HepG2 (cell line): ENCODE measurements at regions not wholly inside any gene's neighbourhood (a gene's known extent, or its start where the extent isn't known, plus 50 kb on each side); places are given as distances from the start of the nearest gene placed in this dataset.

ENCODE experiments used
- ATAC-seq: fragments of 200-7000 bp; cut with Tn5 transposase; 3 replicates; pipeline ENCODE4 v1.9.1; 2020; ENCODE audit warnings: mild to moderate bottlenecking, moderate library complexity
- BruUV-seq: library from RNA; stranded (reverse); fragments of 400-500 nt; replicated peaks from 2 replicates; lab custom pipeline; 2021; lab: Mats Ljungman, UMichigan
- CTCF ChIA-PET: fragments of 300-600 bp; formaldehyde crosslinking; extraction: SDS; loops from one replicate; lab custom pipeline; 2021; ENCODE audit warnings: low total read pairs, inconsistent platforms, low intra/inter-chr PET ratio; lab: Yijun Ruan, JAX
- POLR2A ChIA-PET: fragments of 350-600 bp; sonication (Branson Sonifier 250); formaldehyde crosslinking; loops from one replicate; lab custom pipeline; 2020; ENCODE audit warnings: antibody characterized with exemption, inconsistent platforms; lab: Yijun Ruan, JAX
- DNase-seq: peaks from one replicate; pipeline ENCODE4 v3.0.0-alpha.2; 2015; ENCODE audit warnings: low spot score
- FAIRE-seq: peaks from 3 replicates; lab custom pipeline; 2011; peaks lifted over from hg19 to GRCh38; lab: Jason Lieb, UNC
- H2AFZ ChIP-seq: one replicate; pipeline ENCODE4 v1.6.1; 2011; ENCODE audit warnings: low read length, inconsistent platforms
- H3K27ac ChIP-seq: fragments of 300-600 bp; 3 replicates; pipeline ENCODE4 v1.8.0; 2011; ENCODE audit warnings: mixed run types, mild to moderate bottlenecking, mixed read lengths, low read length, inconsistent platforms; ENCODE audit not compliant: insufficient read depth; ENCODE audit errors: extremely low read length
- H3K27me3 ChIP-seq, 2 experiments: fragments of 200-600 bp in 1 of 2; 2 replicates in 1 of 2; 3 replicates in 1 of 2; pipeline versions ENCODE4 v1.6.0 to v1.8.0; 2011; ENCODE audit warnings: low read length in 2 of 2, mild to moderate bottlenecking in 2 of 2, moderate library complexity in 2 of 2, inconsistent platforms in 1 of 2; ENCODE audit not compliant: insufficient read depth in 2 of 2, control insufficient read depth in 1 of 2
- H3K36me3 ChIP-seq, 2 experiments: fragments of 200-600 bp in 1 of 2; replicated peaks in 1 of 2; 2 replicates in 1 of 2; 3 replicates in 1 of 2; pipeline versions ENCODE4 v1.5.1 to v1.8.0; 2011; ENCODE audit warnings: low read length in 2 of 2, inconsistent platforms in 1 of 2; ENCODE audit not compliant: insufficient read depth in 2 of 2, control insufficient read depth in 1 of 2
- H3K4me1 ChIP-seq: 2 replicates; pipeline ENCODE4 v1.5.1; 2012; ENCODE audit warnings: low read length, inconsistent platforms; ENCODE audit not compliant: insufficient read depth
- H3K4me2 ChIP-seq: 2 replicates; pipeline ENCODE4 v1.6.0; 2011; ENCODE audit warnings: low read depth, low read length, inconsistent platforms
- H3K4me3 ChIP-seq, 3 experiments: fragments of 200-600 bp in 1 of 3; sonication (generic), shearing (Covaris generic) in 1 of 3; replicated peaks in 1 of 3; 2 replicates each; pipeline ENCODE4 v1.5.1; 2011 to 2016; ENCODE audit warnings: low read length in 3 of 3, inconsistent platforms in 2 of 3, low read depth in 2 of 3, mild to moderate bottlenecking in 2 of 3, control low read depth in 1 of 3, mixed read lengths in 1 of 3; ENCODE audit not compliant: insufficient read depth in 1 of 3
- H3K79me2 ChIP-seq: one replicate; pipeline ENCODE4 v1.6.1; 2011; ENCODE audit warnings: low read length, inconsistent platforms; ENCODE audit not compliant: insufficient read depth
- H3K9ac ChIP-seq: 2 replicates; pipeline ENCODE4 v1.6.0; 2011; ENCODE audit warnings: mild to moderate bottlenecking, low read depth, low read length, inconsistent platforms; ENCODE audit not compliant: insufficient read depth
- H3K9me3 ChIP-seq: 2 replicates; pipeline ENCODE4 v1.5.1; 2012; ENCODE audit warnings: mild to moderate bottlenecking, low read length
- H4K20me1 ChIP-seq: 2 replicates; pipeline ENCODE4 v1.6.0; 2011; ENCODE audit warnings: inconsistent platforms, mild to moderate bottlenecking, low read length, moderate library complexity; ENCODE audit not compliant: insufficient read depth
- BRCA1 ChIP-seq: sonication (generic); formaldehyde crosslinking; IDR thresholded peaks from 2 replicates; pipeline ENCODE4 v1.4.0; 2020; ENCODE audit warnings: missing genetic modification reagents
- HNRNPL ChIP-seq: fragments of 200-400 bp; formaldehyde crosslinking; IDR thresholded peaks from 2 replicates; pipeline ENCODE4 v1.6.1; 2017; ENCODE audit warnings: mild to moderate bottlenecking, low read depth, low read length
- MLX ChIP-seq: IDR thresholded peaks from 2 replicates; pipeline ENCODE4 v1.6.1; 2016
- RARA ChIP-seq: IDR thresholded peaks from 2 replicates; pipeline ENCODE4 v1.6.1; 2016; ENCODE audit warnings: missing genetic modification reagents, missing compliant biosample characterization
- SUZ12 ChIP-seq: fragments of 150-350 bp; IDR thresholded peaks from 2 replicates; pipeline ENCODE4 v1.6.1; 2014; ENCODE audit warnings: low read depth, low read length
- ZBTB38 ChIP-seq: sonication (generic); formaldehyde crosslinking; IDR thresholded peaks from 2 replicates; pipeline ENCODE4 v1.5.1; 2020; ENCODE audit warnings: mild to moderate bottlenecking, missing genetic modification reagents
- ZFX ChIP-seq: sonication (generic); formaldehyde crosslinking; IDR thresholded peaks from 2 replicates; pipeline ENCODE4 v1.4.0; 2020; ENCODE audit warnings: mild to moderate bottlenecking, low read depth, missing genetic modification reagents, moderate library complexity
- ZNF17 ChIP-seq: sonication (generic); formaldehyde crosslinking; IDR thresholded peaks from 2 replicates; pipeline ENCODE4 v1.5.0; 2020; ENCODE audit warnings: mild to moderate bottlenecking, missing genetic modification reagents
- ZNF205 ChIP-seq: IDR thresholded peaks from 2 replicates; pipeline ENCODE4 v1.6.1; 2018; ENCODE audit warnings: missing biosample characterization, missing genetic modification reagents
- ZNF260 ChIP-seq: sonication (generic); formaldehyde crosslinking; IDR thresholded peaks from 2 replicates; pipeline ENCODE4 v1.4.0; 2020; ENCODE audit warnings: missing genetic modification reagents, low read depth, mild to moderate bottlenecking, borderline replicate concordance
- ZNF546 ChIP-seq: sonication (generic); formaldehyde crosslinking; conservative IDR thresholded peaks from 2 replicates; pipeline ENCODE4 v1.8.1; 2023; ENCODE audit warnings: mild to moderate bottlenecking, missing genetic modification reagents
- ZSCAN21 ChIP-seq: sonication (generic); formaldehyde crosslinking; IDR thresholded peaks from 2 replicates; pipeline ENCODE4 v1.8.0; 2022; ENCODE audit warnings: mild to moderate bottlenecking, missing genetic modification reagents, moderate library complexity, borderline replicate concordance
- WGBS: methylation state at CpG from one replicate; pipeline ENCODE4 v1.1.6; 2017; ENCODE audit warnings: low lambda C conversion rate; 5-methylcytosine and 5-hydroxymethylcytosine counted together
- in situ Hi-C: cut with HindIII; loops from 2 replicates; pipeline ENCODE4 v1.10.0; 2017; ENCODE audit warnings: low pct_unique_long_range_greater_than_20kb; ENCODE audit not compliant: extremely low pct_ligation_motif_present
- intact Hi-C: fragments of 100-400 bp; cut with micrococcal nuclease; formaldehyde crosslinking; loops from one replicate; pipeline ENCODE4 v1.10.0; 2022; ENCODE audit not compliant: unreplicated experiment
- TF ChIP-seq, protein P1 (sequence below): sonication (generic); formaldehyde crosslinking; IDR thresholded peaks from 2 replicates; pipeline ENCODE4 v1.8.0; 2023; ENCODE audit warnings: mild to moderate bottlenecking, missing genetic modification reagents
- TF ChIP-seq, protein P2 (sequence below): sonication (generic); formaldehyde crosslinking; conservative IDR thresholded peaks from 2 replicates; pipeline ENCODE4 v1.8.0; 2022; ENCODE audit warnings: low read depth, missing genetic modification reagents
- TF ChIP-seq, protein P3 (sequence below): sonication (generic); formaldehyde crosslinking; IDR thresholded peaks from 2 replicates; pipeline ENCODE4 v1.5.1; 2020; ENCODE audit warnings: mild to moderate bottlenecking, missing genetic modification reagents, moderate library complexity

DNA sequence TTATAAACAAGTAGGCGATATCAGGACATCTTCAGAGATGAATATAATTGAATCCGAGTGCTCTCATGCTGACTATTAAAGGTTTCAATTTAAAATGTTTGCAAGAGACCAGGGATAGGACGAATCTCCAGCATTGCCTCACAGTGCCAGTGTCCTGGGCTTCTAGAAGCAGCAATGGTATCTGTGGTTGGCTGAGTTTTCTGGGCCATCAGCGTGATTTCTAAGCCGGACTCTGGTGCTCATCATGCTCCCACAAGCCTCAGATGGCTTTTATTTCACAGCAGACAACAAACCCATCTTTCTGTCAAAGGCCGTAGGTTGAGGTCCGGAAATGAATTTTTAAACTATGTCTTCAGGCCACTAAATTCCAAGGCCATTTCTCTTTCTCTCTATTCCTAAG is 187.7 kb downstream of the FOXO1 start (continued):
- TF ChIP-seq SUZ12 = no peak
- TF ChIP-seq, protein P1, sequence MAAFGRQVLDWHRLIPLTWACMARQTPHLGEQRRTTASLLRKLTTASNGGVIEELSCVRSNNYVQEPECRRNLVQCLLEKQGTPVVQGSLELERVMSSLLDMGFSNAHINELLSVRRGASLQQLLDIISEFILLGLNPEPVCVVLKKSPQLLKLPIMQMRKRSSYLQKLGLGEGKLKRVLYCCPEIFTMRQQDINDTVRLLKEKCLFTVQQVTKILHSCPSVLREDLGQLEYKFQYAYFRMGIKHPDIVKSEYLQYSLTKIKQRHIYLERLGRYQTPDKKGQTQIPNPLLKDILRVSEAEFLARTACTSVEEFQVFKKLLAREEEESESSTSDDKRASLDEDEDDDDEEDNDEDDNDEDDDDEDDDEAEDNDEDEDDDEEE (CRISPR knock-in tag) = no peak
- TF ChIP-seq BRCA1 (CRISPR knock-in tag) = no peak
- no peak for TF ChIP-seq ZSCAN21 (CRISPR knock-in tag)
- no peak for TF ChIP-seq ZNF205 (CRISPR knock-in tag)
- TF ChIP-seq RARA = no peak
- TF ChIP-seq HNRNPL = no peak

DNA sequence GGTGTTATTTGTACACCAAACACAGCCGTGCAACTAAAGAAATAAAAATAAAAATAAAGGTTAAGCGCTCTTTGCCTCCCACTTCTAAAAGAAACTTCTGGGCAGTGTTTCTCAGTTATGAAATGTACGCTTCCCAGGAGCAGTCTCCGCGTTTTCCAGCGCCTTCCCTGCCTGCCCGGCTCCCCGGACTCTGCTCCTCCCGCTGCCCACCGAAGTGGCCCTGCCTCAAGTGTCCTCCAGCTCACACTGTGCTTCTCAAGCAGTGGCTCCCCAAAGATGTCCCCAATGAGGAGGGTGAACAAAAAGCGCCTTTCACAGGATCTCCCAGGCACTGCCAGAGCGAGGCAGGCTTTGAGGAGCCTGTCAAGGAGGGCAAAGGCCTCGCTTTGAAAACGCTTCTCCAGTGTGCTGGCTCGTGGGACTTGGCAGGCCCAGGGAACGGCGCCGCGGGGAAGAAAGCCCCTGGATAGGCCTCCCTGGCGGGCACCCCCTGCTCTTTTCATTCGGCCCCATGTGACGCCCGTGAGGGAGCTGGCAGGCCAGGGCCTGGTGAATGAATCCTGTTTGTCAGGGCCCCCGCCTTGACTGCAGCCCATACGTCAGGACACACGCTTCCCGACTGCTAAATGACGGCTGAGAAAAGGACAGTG is 187.1 kb downstream of the FOXO1 start:
- H3K27ac ChIP-seq = peak overlapping the region; percentile 49
- CTCF ChIA-PET = no interaction called here
- POLR2A ChIA-PET = no interaction called here
- TF ChIP-seq ZFX = peak; percentile 8; the same call in 1 of the 2 replicates
- TF ChIP-seq ZNF17 = no peak
- TF ChIP-seq ZNF546 (CRISPR knock-in tag) = no peak
- no peak for TF ChIP-seq MLX (CRISPR knock-in tag)
- TF ChIP-seq, protein P2, sequence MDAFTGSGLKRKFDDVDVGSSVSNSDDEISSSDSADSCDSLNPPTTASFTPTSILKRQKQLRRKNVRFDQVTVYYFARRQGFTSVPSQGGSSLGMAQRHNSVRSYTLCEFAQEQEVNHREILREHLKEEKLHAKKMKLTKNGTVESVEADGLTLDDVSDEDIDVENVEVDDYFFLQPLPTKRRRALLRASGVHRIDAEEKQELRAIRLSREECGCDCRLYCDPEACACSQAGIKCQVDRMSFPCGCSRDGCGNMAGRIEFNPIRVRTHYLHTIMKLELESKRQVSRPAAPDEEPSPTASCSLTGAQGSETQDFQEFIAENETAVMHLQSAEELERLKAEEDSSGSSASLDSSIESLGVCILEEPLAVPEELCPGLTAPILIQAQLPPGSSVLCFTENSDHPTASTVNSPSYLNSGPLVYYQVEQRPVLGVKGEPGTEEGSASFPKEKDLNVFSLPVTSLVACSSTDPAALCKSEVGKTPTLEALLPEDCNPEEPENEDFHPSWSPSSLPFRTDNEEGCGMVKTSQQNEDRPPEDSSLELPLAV (CRISPR knock-in tag) = no peak
- no peak for TF ChIP-seq ZNF260 (CRISPR knock-in tag)
- TF ChIP-seq, protein P3, sequence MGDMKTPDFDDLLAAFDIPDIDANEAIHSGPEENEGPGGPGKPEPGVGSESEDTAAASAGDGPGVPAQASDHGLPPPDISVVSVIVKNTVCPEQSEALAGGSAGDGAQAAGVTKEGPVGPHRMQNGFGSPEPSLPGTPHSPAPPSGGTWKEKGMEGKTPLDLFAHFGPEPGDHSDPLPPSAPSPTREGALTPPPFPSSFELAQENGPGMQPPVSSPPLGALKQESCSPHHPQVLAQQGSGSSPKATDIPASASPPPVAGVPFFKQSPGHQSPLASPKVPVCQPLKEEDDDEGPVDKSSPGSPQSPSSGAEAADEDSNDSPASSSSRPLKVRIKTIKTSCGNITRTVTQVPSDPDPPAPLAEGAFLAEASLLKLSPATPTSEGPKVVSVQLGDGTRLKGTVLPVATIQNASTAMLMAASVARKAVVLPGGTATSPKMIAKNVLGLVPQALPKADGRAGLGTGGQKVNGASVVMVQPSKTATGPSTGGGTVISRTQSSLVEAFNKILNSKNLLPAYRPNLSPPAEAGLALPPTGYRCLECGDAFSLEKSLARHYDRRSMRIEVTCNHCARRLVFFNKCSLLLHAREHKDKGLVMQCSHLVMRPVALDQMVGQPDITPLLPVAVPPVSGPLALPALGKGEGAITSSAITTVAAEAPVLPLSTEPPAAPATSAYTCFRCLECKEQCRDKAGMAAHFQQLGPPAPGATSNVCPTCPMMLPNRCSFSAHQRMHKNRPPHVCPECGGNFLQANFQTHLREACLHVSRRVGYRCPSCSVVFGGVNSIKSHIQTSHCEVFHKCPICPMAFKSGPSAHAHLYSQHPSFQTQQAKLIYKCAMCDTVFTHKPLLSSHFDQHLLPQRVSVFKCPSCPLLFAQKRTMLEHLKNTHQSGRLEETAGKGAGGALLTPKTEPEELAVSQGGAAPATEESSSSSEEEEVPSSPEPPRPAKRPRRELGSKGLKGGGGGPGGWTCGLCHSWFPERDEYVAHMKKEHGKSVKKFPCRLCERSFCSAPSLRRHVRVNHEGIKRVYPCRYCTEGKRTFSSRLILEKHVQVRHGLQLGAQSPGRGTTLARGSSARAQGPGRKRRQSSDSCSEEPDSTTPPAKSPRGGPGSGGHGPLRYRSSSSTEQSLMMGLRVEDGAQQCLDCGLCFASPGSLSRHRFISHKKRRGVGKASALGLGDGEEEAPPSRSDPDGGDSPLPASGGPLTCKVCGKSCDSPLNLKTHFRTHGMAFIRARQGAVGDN (CRISPR knock-in tag) = peak; percentile 51
- TF ChIP-seq ZBTB38 (CRISPR knock-in tag) = peak; percentile 94

More for the DNA sequence above, 187.1 kb downstream of the FOXO1 start:
- Histone ChIP-seq H2AFZ (no peak overlapping the region), H3K4me3 (no peak overlapping the region), H3K27me3 (no peaks in the 10 kb centered on the region), H3K79me2 (no peaks in the 10 kb centered on the region), H3K4me1 (peaks cover 88% of the 10 kb centered on the region), H3K9me3 (no peaks in the 10 kb centered on the region), H3K9ac (no peak overlapping the region), H3K4me2 (peak overlapping the region; percentile 55; the same call in 1 of the 2 replicates), H3K36me3 (no peaks in the 10 kb centered on the region), H4K20me1 (no peaks in the 10 kb centered on the region)
- WGBS = 93% methylated on average over 19 of the region's 28 CpGs
- ATAC-seq = no peak
- no peak for FAIRE-seq
- in situ Hi-C loops (no loop called here), intact Hi-C loops (no loop called here)
- no peak for DNase-seq
- BruUV-seq = no TSS peak
